ENCODE measurements at regions not wholly inside any gene's neighbourhood (a gene's known extent, or its start where the extent isn't known, plus 50 kb on each side); places are given as distances from the start of the nearest gene placed in this dataset.
A peak's percentile ranks its signal among the peaks of the same experiment; 100 is the strongest.

GRCh38 chr3:110272525-110272924 lies 799.1 kb upstream of the NECTIN3 start:
- CTCF ChIA-PET: no interaction called here
- H3K9me3 Mint-ChIP-seq: no peaks in the 10 kb centered on the region
- ATAC-seq: peak; percentile 60

GRCh38 chr3:110291886-110292501 lies 779.6 kb upstream of the NECTIN3 start:
- H3K27ac Mint-ChIP-seq: no peak overlapping the region
- ChIA-PET POLR2A (no interaction called here), CTCF (interaction anchor here (0.5 kb wide), 1 partner anchor 95 kb away, joined by 3 read pairs; no protein-coding TSS in a partner anchor)
- no peak for DNase-seq (ENCODE audit: low spot score)
- no peak for ATAC-seq
- peaks cover 10% of the 10 kb centered on the region; the same call in 1 of the 2 replicates for H3K4me1 Mint-ChIP-seq
- no peaks in the 10 kb centered on the region for H3K27me3 Mint-ChIP-seq (ENCODE audit: low read depth)
- H3K4me3 Mint-ChIP-seq: no peak overlapping the region
- H3K36me3 Mint-ChIP-seq: peaks cover 37% of the 10 kb centered on the region
- peaks cover 41% of the 10 kb centered on the region for H3K9me3 Mint-ChIP-seq
- TF ChIP-seq FOXP1 (CRISPR knock-in tag; IDR thresholded peaks at IDR 0.05; ENCODE audit: borderline replicate concordance) (no peak), HMGA2 (CRISPR knock-in tag; IDR thresholded peaks at IDR 0.05) (peak; percentile 97)

More at GRCh38 chr3:110272525-110272924, 799.1 kb upstream of the NECTIN3 start:
- peak overlapping the region; percentile 27 for H3K27ac Mint-ChIP-seq
- peaks cover 39% of the 10 kb centered on the region for H3K4me1 Mint-ChIP-seq
- POLR2A ChIA-PET: no interaction called here
- no peaks in the 10 kb centered on the region for H3K27me3 Mint-ChIP-seq (ENCODE audit: low read depth)
- TF ChIP-seq ZNF263 (CRISPR knock-in tag; IDR thresholded peaks at IDR 0.05; ENCODE audit: low read depth): no peak
- TF ChIP-seq SMAD4 (CRISPR knock-in tag; IDR thresholded peaks at IDR 0.05): no peak
- no peak for TF ChIP-seq ATF1 (CRISPR knock-in tag; IDR thresholded peaks at IDR 0.05)
- no peak for TF ChIP-seq CREM (CRISPR knock-in tag; IDR thresholded peaks at IDR 0.05)
- no peak for TF ChIP-seq JAZF1 (CRISPR knock-in tag; IDR thresholded peaks at IDR 0.05)
- no peak for TF ChIP-seq RELA (CRISPR knock-in tag; IDR thresholded peaks at IDR 0.05; ENCODE audit: borderline replicate concordance)
- TF ChIP-seq FOXP1 (CRISPR knock-in tag; IDR thresholded peaks at IDR 0.05; ENCODE audit: borderline replicate concordance): no peak
- TF ChIP-seq NFYB (CRISPR knock-in tag; conservative IDR thresholded peaks at IDR 0.05; ENCODE audit: low read depth): no peak
- TF ChIP-seq ZNF281 (CRISPR knock-in tag; IDR thresholded peaks at IDR 0.05): no peak
- TF ChIP-seq, protein P1, sequence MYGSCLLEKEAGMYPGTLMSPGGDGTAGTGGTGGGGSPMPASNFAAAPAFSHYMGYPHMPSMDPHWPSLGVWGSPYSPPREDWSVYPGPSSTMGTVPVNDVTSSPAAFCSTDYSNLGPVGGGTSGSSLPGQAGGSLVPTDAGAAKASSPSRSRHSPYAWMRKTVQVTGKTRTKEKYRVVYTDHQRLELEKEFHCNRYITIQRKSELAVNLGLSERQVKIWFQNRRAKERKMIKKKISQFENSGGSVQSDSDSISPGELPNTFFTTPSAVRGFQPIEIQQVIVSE (CRISPR knock-in tag; IDR thresholded peaks at IDR 0.05; ENCODE audit: borderline replicate concordance): no peak
- no peak for TF ChIP-seq ERG (CRISPR knock-in tag; IDR thresholded peaks at IDR 0.05)
- DNase-seq (ENCODE audit: low spot score): no peak
- peak overlapping the region; percentile 51 for H3K4me3 Mint-ChIP-seq
- H3K36me3 Mint-ChIP-seq: no peaks in the 10 kb centered on the region

GRCh38 chr3:110293660-110294059 lies 778.0 kb upstream of the NECTIN3 start:
- CTCF ChIA-PET: no interaction called here
- DNase-seq (ENCODE audit: low spot score): no peak
- TF ChIP-seq CTCF (IDR thresholded peaks at IDR 0.05) (no peak), ZNF219 (CRISPR knock-in tag; IDR thresholded peaks at IDR 0.05; ENCODE audit: borderline replicate concordance) (no peak), ETV6 (CRISPR knock-in tag; IDR thresholded peaks at IDR 0.05) (no peak), ELF4 (CRISPR knock-in tag; IDR thresholded peaks at IDR 0.05; ENCODE audit: low read depth) (no peak)
- TF ChIP-seq, protein P2, sequence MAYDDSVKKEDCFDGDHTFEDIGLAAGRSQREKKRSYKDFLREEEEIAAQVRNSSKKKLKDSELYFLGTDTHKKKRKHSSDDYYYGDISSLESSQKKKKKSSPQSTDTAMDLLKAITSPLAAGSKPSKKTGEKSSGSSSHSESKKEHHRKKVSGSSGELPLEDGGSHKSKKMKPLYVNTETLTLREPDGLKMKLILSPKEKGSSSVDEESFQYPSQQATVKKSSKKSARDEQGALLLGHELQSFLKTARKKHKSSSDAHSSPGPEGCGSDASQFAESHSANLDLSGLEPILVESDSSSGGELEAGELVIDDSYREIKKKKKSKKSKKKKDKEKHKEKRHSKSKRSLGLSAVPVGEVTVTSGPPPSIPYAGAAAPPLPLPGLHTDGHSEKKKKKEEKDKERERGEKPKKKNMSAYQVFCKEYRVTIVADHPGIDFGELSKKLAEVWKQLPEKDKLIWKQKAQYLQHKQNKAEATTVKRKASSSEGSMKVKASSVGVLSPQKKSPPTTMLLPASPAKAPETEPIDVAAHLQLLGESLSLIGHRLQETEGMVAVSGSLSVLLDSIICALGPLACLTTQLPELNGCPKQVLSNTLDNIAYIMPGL (CRISPR knock-in tag; IDR thresholded peaks at IDR 0.05): no peak
- TF ChIP-seq, protein P3, sequence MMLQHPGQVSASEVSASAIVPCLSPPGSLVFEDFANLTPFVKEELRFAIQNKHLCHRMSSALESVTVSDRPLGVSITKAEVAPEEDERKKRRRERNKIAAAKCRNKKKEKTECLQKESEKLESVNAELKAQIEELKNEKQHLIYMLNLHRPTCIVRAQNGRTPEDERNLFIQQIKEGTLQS (CRISPR knock-in tag; conservative IDR thresholded peaks at IDR 0.05): no peak
- TF ChIP-seq, protein P4, sequence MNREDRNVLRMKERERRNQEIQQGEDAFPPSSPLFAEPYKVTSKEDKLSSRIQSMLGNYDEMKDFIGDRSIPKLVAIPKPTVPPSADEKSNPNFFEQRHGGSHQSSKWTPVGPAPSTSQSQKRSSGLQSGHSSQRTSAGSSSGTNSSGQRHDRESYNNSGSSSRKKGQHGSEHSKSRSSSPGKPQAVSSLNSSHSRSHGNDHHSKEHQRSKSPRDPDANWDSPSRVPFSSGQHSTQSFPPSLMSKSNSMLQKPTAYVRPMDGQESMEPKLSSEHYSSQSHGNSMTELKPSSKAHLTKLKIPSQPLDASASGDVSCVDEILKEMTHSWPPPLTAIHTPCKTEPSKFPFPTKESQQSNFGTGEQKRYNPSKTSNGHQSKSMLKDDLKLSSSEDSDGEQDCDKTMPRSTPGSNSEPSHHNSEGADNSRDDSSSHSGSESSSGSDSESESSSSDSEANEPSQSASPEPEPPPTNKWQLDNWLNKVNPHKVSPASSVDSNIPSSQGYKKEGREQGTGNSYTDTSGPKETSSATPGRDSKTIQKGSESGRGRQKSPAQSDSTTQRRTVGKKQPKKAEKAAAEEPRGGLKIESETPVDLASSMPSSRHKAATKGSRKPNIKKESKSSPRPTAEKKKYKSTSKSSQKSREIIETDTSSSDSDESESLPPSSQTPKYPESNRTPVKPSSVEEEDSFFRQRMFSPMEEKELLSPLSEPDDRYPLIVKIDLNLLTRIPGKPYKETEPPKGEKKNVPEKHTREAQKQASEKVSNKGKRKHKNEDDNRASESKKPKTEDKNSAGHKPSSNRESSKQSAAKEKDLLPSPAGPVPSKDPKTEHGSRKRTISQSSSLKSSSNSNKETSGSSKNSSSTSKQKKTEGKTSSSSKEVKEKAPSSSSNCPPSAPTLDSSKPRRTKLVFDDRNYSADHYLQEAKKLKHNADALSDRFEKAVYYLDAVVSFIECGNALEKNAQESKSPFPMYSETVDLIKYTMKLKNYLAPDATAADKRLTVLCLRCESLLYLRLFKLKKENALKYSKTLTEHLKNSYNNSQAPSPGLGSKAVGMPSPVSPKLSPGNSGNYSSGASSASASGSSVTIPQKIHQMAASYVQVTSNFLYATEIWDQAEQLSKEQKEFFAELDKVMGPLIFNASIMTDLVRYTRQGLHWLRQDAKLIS (CRISPR knock-in tag; IDR thresholded peaks at IDR 0.05; ENCODE audit: borderline replicate concordance): no peak

More at GRCh38 chr3:110293660-110294059, 778.0 kb upstream of the NECTIN3 start:
- Mint-ChIP-seq H3K27ac (no peak overlapping the region), H3K4me3 (no peak overlapping the region), H3K4me1 (peaks cover 12% of the 10 kb centered on the region), H3K36me3 (peaks cover 33% of the 10 kb centered on the region), H3K9me3 (peaks cover 36% of the 10 kb centered on the region), H3K27me3 (ENCODE audit: low read depth) (no peaks in the 10 kb centered on the region)
- no peak for ATAC-seq
- POLR2A ChIA-PET: no interaction called here

All from WTC11 (cell line).